ENCODE measurements at regions not wholly inside any gene's neighbourhood (a gene's known extent, or its start where the extent isn't known, plus 50 kb on each side); places are given as distances from the start of the nearest gene placed in this dataset.

DNA sequence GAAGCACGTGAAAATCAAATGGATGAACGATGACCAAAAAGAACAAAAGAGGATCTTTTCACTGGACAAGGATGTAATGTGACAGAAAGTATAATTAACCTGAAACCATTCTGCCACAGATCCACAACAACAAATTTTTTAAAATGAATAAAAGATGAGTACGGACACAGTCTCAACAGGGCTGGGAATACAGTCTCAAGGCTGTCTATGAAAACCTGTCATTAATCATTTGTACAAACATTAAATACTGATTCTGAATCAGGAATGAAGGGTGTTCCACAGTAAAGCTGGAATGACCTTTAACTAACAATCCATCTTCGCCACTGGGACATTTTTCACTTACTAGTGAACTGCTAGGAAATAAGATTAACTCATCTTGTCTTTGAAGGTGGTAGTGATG is 506.9 kb upstream of the ADAMTS9 start:
- CTCF ChIA-PET: interaction anchor here (0.6 kb wide), 1 partner anchor 1513 kb away, joined by 3 read pairs; no protein-coding TSS in a partner anchor
- Histone ChIP-seq H3K9me3 (replicated peaks; ENCODE audit: control insufficient read depth, insufficient read depth, low read length) (no peaks in the 10 kb centered on the region), H3K36me3 (ENCODE audit: control insufficient read depth in 2 of 2, insufficient read depth in 2 of 2, low read length in 1 of 2) (no peaks in the 10 kb centered on the region), H3K4me3 (no peak overlapping the region), H3K27me3 (replicated peaks in 1 of 2; ENCODE audit: control insufficient read depth in 2 of 2, insufficient read depth in 2 of 2, low read length in 1 of 2) (no peaks in the 10 kb centered on the region), H4K20me1 (ENCODE audit: control insufficient read depth, insufficient read depth) (no peaks in the 10 kb centered on the region), H3K4me2 (ENCODE audit: control insufficient read depth, insufficient read depth) (no peak overlapping the region), H3K27ac (ENCODE audit: control insufficient read depth, insufficient read depth) (no peak overlapping the region), H3K79me2 (ENCODE audit: control insufficient read depth, insufficient read depth, low read length) (no peaks in the 10 kb centered on the region), H2AFZ (ENCODE audit: control insufficient read depth, low read depth, low read length) (no peak overlapping the region), H3K4me1 (ENCODE audit: control insufficient read depth, insufficient read depth, low read length) (no peaks in the 10 kb centered on the region), H3K9ac (ENCODE audit: control insufficient read depth, insufficient read depth, low read length) (no peak overlapping the region)
- in situ Hi-C loops (cut with MboI): no loop called here
- POLR2A ChIA-PET: no interaction called here
- FAIRE-seq: no peak
- RAD21 ChIA-PET (ENCODE audit: unreplicated experiment): no interaction called here
- SMC1A ChIA-PET (ENCODE audit: uncharacterized antibody, unreplicated experiment): no interaction called here
- intact Hi-C loops (cut with micrococcal nuclease; ENCODE audit: unreplicated experiment): no loop called here
- no peak for DNase-seq (ENCODE audit: low read depth, low spot score)
- BruUV-seq (replicated peaks): no TSS peak
- ATAC-seq: no peak
- 24% methylated on average over 4 of the region's 4 CpGs for WGBS (ENCODE audit: insufficient coverage, insufficient replicate concordance, low lambda C conversion rate, missing lambda C conversion rate)
- TF ChIP-seq CHD2 (IDR thresholded peaks at IDR 0.05; ENCODE audit: borderline replicate concordance, low read depth, low read length) (no peak), MEF2A (IDR thresholded peaks at IDR 0.05; ENCODE audit: insufficient read depth, low read depth, low read length) (no peak), NBN (IDR thresholded peaks at IDR 0.05) (no peak), RELA (IDR thresholded peaks at IDR 0.05; ENCODE audit: borderline replicate concordance, partially characterized antibody) (no peak), TAF1 (IDR thresholded peaks at IDR 0.05; ENCODE audit: borderline replicate concordance, low read depth, low read length) (no peak), MXI1 (IDR thresholded peaks at IDR 0.05; ENCODE audit: low read depth, low read length) (no peak), BCL11A (IDR thresholded peaks at IDR 0.05; ENCODE audit: low read depth, low read length) (no peak), ZBED1 (IDR thresholded peaks at IDR 0.05; ENCODE audit: borderline replicate concordance) (no peak), E2F8 (IDR thresholded peaks at IDR 0.05; ENCODE audit: low read depth, partially characterized antibody) (no peak), ZNF687 (IDR thresholded peaks at IDR 0.05) (no peak), EZH2 (IDR thresholded peaks at IDR 0.05; ENCODE audit: borderline replicate concordance, control insufficient read depth, low read depth, low read length) (no peak), ETV6 (conservative IDR thresholded peaks at IDR 0.05 in 1 of 2, IDR thresholded peaks at IDR 0.05 in 1 of 2; ENCODE audit: borderline replicate concordance in 1 of 2, low read depth in 1 of 2) (no peak), TCF7 (IDR thresholded peaks at IDR 0.05; ENCODE audit: borderline replicate concordance) (no peak), HCFC1 (IDR thresholded peaks at IDR 0.05; ENCODE audit: low read length) (no peak)
- TF ChIP-seq, protein P1, sequence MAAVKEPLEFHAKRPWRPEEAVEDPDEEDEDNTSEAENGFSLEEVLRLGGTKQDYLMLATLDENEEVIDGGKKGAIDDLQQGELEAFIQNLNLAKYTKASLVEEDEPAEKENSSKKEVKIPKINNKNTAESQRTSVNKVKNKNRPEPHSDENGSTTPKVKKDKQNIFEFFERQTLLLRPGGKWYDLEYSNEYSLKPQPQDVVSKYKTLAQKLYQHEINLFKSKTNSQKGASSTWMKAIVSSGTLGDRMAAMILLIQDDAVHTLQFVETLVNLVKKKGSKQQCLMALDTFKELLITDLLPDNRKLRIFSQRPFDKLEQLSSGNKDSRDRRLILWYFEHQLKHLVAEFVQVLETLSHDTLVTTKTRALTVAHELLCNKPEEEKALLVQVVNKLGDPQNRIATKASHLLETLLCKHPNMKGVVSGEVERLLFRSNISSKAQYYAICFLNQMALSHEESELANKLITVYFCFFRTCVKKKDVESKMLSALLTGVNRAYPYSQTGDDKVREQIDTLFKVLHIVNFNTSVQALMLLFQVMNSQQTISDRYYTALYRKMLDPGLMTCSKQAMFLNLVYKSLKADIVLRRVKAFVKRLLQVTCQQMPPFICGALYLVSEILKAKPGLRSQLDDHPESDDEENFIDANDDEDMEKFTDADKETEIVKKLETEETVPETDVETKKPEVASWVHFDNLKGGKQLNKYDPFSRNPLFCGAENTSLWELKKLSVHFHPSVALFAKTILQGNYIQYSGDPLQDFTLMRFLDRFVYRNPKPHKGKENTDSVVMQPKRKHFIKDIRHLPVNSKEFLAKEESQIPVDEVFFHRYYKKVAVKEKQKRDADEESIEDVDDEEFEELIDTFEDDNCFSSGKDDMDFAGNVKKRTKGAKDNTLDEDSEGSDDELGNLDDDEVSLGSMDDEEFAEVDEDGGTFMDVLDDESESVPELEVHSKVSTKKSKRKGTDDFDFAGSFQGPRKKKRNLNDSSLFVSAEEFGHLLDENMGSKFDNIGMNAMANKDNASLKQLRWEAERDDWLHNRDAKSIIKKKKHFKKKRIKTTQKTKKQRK (IDR thresholded peaks at IDR 0.05; ENCODE audit: low read depth, low read length): no peak

Measured in GM12878 (cell line).